ENCODE measurements at regions not wholly inside any gene's neighbourhood (a gene's known extent, or its start where the extent isn't known, plus 50 kb on each side); places are given as distances from the start of the nearest gene placed in this dataset.
"Not testable (repeated sequence)": the region's sequence is repeated elsewhere in the genome, so short reads cannot be mapped to it uniquely, and the experiment has no call there.

DNA sequence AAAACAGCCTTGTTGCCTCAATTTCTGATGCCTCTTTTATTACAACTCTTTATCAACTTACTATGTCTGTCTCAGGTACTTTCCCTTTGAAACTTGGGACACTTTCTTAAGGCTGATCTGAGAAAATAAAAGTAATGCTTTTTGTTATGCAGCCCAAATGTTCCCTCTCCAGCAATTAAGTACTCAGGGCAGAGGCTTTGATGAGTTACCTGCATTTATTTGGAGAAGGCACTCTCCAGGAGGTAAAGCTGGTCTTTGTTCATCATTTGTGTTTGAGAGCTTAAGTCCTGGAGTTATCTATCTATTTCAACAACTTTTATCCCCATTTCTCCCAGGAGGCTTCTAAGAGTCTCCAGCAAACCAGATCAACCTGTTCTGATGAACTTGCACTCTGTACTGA, 259.2 kb downstream of the ASXL3 start:
- no peak overlapping the region for H3K4me3 Mint-ChIP-seq
- no peaks in the 10 kb centered on the region for H3K4me1 Mint-ChIP-seq
- no peak overlapping the region for H3K27ac Mint-ChIP-seq
- no peaks in the 10 kb centered on the region for H3K27me3 Mint-ChIP-seq
- no peaks in the 10 kb centered on the region for H3K36me3 Mint-ChIP-seq
- no peak for ATAC-seq
- H3K9me3 Mint-ChIP-seq, result peaks cover 4% of the 10 kb centered on the region

DNA sequence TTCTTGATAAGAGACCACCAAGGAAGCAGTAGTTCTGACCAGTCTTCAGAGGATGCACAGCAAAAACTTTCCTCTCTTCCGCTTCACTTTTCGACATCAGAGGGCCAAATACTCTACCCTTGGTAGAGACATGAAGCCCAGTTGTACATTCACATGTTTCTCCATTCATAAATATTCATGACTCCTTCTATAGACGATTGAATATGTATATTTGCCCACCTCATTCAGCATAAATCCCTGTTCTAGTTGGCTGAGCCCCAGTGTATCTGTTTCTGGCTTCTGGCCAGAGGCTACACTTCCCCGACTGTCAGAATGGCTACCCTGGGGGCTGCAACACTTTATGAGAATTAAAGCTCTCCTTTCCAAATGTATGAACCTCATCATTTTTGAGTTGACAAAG, 258.5 kb downstream of the ASXL3 start:
- Mint-ChIP-seq H3K4me1 (no peaks in the 10 kb centered on the region), H3K27ac (no peak overlapping the region), H3K9me3 (peaks cover 8% of the 10 kb centered on the region), H3K36me3 (no peaks in the 10 kb centered on the region), H3K27me3 (no peaks in the 10 kb centered on the region), H3K4me3 (no peak overlapping the region)
- ATAC-seq, result no peak

DNA sequence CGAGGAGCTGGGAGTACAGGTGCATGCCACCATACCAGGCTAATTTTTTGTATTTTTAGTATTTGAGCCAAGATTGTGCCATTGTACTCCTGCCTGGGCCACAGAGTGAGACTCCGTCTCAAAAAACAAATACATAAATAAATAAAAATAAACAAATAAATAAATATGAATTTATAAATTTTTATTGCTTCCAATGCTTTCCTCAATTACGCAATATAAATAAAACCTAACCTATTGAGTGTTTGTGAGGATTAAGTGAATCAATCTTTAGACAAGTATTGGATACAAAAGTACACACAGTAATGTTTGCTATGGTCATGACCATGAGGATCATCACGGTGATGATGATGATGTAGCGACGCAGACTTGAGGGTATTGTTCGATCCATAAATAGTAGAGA, 257.4 kb downstream of the ASXL3 start:
- Mint-ChIP-seq H3K27ac (no peak overlapping the region), H3K36me3 (no peaks in the 10 kb centered on the region), H3K9me3 (peaks cover 12% of the 10 kb centered on the region), H3K4me1 (no peaks in the 10 kb centered on the region), H3K4me3 (no peak overlapping the region), H3K27me3 (no peaks in the 10 kb centered on the region)
- no peak for ATAC-seq

DNA sequence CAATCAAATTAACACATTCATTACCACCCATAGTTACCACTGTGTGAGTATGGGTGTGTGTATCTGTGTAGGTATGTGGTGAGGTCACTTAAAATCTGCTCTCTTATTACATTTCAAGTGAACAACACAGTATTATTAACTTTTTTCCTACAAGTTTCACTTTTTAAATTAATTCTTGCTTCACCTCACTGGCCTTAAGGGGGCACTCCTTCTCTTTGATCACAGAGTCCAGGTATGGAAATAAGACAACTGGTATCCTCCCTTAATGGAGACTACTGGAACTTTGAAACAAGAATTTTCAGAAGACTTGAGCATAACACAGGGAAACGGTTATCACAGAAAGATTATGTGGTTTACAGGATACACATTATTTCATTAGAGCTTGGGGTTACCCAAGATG, 255.8 kb downstream of the ASXL3 start:
- no peak for ATAC-seq
- no peak overlapping the region for H3K4me3 Mint-ChIP-seq
- H3K36me3 Mint-ChIP-seq, result no peaks in the 10 kb centered on the region
- peaks cover 12% of the 10 kb centered on the region for H3K9me3 Mint-ChIP-seq
- no peak overlapping the region for H3K27ac Mint-ChIP-seq
- no peaks in the 10 kb centered on the region for H3K27me3 Mint-ChIP-seq
- H3K4me1 Mint-ChIP-seq, result no peaks in the 10 kb centered on the region

DNA sequence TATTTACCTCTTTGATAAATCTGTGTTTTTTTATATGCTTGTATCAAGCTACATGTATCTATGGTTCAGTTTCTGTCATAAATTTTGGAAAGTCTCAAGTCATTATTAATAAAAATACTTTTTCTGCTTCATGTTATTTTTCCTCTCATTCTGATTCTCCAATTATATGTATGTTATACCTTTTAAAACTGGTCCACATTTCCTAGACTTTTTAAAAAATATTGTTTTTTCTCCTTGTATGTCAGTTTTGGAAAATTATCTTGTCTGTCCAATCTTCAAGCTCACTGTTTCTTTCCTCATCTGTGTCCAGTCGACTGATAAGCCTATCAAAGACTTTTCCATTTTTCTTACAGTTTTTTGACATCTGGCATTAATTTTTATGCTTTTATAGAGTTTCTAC, 253.4 kb downstream of the ASXL3 start:
- no peak overlapping the region for H3K4me3 Mint-ChIP-seq
- H3K36me3 Mint-ChIP-seq, result no peaks in the 10 kb centered on the region
- H3K27ac Mint-ChIP-seq, result no peak overlapping the region
- H3K4me1 Mint-ChIP-seq, result no peaks in the 10 kb centered on the region
- H3K27me3 Mint-ChIP-seq, result no peaks in the 10 kb centered on the region
- no peak for ATAC-seq
- peaks cover 12% of the 10 kb centered on the region for H3K9me3 Mint-ChIP-seq

DNA sequence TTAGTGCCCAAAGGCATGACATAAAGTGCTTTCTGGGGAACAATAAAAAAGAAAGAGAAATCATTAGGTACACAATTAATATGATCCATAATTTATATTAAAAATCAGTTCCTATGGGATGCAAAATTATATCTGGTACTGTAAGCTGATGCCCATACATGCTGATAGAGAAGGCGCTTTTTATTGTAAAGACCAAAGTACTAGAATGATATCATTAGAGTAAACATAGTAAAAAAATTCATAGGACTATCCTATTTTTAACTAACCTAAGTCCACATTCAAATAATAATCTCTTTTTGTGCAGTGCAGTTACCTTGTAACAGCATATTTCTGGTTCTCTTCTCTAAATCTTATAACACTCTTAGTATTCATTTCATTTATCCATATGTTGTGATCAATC, 252.2 kb downstream of the ASXL3 start:
- no peaks in the 10 kb centered on the region for H3K4me1 Mint-ChIP-seq
- no peak overlapping the region for H3K27ac Mint-ChIP-seq
- ATAC-seq, result no peak
- no peaks in the 10 kb centered on the region for H3K36me3 Mint-ChIP-seq
- peaks cover 14% of the 10 kb centered on the region for H3K9me3 Mint-ChIP-seq
- no peak overlapping the region for H3K4me3 Mint-ChIP-seq
- H3K27me3 Mint-ChIP-seq, result no peaks in the 10 kb centered on the region

DNA sequence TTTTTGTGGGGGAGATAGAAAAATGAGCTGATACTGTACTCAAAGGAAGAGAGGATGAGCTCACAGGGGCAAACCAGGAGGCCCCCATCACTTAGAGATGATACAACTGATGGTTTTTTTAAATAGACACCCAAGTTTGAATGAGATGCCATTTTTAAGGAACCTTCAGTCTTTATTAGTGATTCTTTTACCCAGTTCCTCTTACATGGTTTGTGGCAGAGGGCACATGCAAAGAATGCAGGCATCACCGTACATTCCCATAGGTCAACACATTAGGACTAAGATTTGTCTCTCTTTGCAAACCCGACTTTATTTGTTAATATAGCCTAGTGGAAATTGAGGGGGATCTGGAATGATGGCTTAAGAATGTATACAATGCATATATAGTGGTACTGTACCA, 250.9 kb downstream of the ASXL3 start:
- H3K9me3 Mint-ChIP-seq, result peaks cover 23% of the 10 kb centered on the region

DNA sequence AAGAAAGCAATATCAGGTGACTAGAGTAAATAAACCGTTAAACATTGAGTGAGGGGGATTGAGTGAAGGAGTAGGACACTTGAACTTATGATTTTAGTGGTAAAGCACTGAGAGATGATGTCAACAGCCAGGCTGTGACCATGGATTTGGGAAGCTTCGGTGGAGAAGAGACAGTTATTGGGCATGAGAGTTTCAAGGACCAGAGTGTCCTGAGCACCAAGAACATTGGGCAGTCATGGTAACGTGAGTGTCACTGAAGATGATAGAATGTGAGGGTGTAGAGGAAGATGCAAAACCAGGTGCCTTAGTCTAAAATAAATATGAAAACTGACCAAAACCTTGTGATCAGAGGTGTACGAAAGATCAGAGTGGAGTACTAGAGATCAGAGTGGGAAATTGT, 248.1 kb downstream of the ASXL3 start:
- Mint-ChIP-seq H3K4me3 (no peak overlapping the region), H3K9me3 (peaks cover 17% of the 10 kb centered on the region), H3K27ac (no peak overlapping the region), H3K36me3 (no peaks in the 10 kb centered on the region), H3K4me1 (no peaks in the 10 kb centered on the region), H3K27me3 (no peaks in the 10 kb centered on the region)
- ATAC-seq, result no peak

More for the DNA sequence above, 250.9 kb downstream of the ASXL3 start:
- no peaks in the 10 kb centered on the region for H3K27me3 Mint-ChIP-seq
- H3K27ac Mint-ChIP-seq, result no peak overlapping the region
- H3K4me1 Mint-ChIP-seq, result no peaks in the 10 kb centered on the region
- no peak overlapping the region for H3K4me3 Mint-ChIP-seq
- ATAC-seq, result no peak
- no peaks in the 10 kb centered on the region for H3K36me3 Mint-ChIP-seq

DNA sequence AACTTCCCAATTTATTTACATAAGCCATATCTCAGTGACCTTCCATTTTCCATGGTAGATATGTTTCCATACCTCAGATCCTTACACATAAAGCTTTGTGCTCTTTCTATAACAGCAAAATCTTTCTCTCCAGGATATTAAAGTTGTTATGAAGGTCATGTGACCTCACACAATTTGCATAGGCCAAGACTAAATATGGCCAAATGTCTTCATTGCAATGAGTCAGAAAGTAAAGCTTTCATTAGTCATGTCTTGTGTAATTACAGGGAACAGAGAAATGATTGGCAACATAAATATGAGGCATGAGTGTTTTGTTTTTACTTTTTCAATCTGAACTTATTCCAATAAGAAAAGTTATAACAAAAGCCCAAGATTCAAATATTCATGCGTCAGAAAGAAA, 243.5 kb downstream of the ASXL3 start:
- Mint-ChIP-seq H3K4me3 (no peak overlapping the region), H3K36me3 (no peaks in the 10 kb centered on the region), H3K9me3 (peaks cover 14% of the 10 kb centered on the region), H3K27ac (no peak overlapping the region), H3K4me1 (no peaks in the 10 kb centered on the region), H3K27me3 (no peaks in the 10 kb centered on the region)
- no peak for ATAC-seq

DNA sequence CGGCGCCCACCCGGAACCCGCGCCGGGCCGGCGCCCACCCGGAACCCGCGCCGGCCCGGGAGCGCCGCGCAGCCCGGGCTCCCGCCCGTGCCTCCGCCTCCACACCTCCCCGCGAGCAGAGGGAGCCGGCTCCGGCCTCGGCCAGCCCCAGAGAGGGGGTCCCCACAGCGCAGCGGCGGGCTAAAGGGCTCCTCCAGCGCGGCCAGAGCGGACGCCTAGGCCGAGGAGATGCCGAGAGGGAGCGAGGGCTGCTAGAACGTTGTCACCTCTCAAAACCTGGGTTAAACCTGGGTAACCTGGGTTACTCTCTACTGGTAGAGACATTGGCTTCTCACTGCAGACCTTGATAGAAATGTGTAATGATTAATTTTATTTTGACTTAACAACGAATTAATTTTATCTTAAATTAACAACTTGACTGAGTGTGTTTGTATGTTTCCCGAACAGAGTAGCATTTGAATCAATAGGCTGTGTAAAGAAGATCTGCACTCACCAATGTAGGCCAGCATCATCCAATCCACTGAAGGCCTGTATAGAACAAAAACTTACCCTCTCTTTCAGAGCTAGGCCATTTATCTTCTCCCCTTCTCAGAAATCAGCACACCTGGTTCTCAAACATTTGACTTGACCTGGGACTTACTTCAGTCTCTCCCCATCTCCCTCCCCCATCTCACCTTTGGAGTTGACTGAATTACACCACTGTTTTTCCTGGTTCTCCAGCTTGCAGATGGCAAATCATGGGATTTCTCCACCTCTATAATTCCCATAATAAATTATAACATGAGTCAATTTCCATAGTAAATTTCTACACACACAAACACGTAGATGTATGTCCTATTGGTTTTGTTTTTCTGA, 242.7 kb downstream of the ASXL3 start:
- H3K27ac Mint-ChIP-seq, result no peak overlapping the region
- no peak overlapping the region for H3K4me3 Mint-ChIP-seq
- H3K9me3 Mint-ChIP-seq, result peaks cover 9% of the 10 kb centered on the region
- H3K4me1 Mint-ChIP-seq, result no peaks in the 10 kb centered on the region
- ATAC-seq, result no peak
- H3K36me3 Mint-ChIP-seq, result no peaks in the 10 kb centered on the region
- no peaks in the 10 kb centered on the region for H3K27me3 Mint-ChIP-seq

DNA sequence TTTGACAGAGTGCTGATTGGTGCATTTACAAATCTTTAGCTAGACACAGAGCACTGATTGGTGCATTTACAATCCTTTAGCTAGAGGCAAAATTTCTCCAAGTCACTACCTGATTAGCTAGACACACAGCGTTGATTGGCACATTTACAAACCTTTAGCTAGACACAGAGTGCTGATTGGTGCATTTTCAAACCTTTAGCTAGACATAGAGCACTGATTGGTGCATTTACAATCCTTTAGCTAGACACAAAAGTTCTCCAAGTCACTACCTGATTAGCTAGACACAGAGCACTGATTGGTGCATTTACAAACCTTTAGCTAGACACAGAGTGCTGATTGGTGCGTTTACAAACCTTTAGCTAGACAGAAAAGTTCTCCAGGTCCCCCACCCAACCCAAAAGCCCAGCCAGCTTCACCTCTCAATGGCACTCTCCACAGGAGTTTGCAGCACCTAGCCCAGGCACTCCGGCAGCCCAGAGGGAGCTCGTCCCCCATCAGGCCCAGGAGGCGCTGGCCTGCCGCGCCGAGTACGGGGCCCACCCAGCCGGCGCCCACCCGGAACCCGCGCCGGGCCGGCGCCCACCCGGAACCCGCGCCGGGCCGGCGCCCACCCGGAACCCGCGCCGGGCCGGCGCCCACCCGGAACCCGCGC, 241.8 kb downstream of the ASXL3 start:
- not testable (repeated sequence) for H3K27ac Mint-ChIP-seq, H3K9me3 Mint-ChIP-seq, ATAC-seq, H3K4me1 Mint-ChIP-seq, H3K4me3 Mint-ChIP-seq, H3K27me3 Mint-ChIP-seq, H3K36me3 Mint-ChIP-seq

DNA sequence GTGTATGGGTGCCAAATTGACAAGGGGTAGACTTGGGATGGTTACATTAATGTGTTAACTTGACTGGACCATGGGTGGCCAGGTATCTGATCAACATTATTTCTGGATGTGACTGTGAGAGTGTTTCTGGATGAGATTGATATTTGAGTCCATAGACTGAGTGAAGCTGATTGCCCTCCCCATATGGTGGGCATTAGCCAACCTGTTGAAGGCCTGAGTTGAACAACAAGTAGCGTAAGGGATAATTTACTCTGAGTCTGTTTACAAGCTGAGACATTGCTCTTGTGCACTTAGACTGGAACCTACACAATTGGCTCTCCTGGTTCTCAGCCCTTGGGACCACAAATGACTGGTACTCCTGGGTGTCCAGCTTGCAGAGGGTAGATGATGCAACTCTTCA, 240.1 kb downstream of the ASXL3 start:
- H3K4me3 Mint-ChIP-seq, result no peak overlapping the region
- no peaks in the 10 kb centered on the region for H3K4me1 Mint-ChIP-seq
- no peak overlapping the region for H3K27ac Mint-ChIP-seq
- no peaks in the 10 kb centered on the region for H3K27me3 Mint-ChIP-seq
- H3K36me3 Mint-ChIP-seq, result no peaks in the 10 kb centered on the region
- no peak for ATAC-seq
- H3K9me3 Mint-ChIP-seq, result no peaks in the 10 kb centered on the region

DNA sequence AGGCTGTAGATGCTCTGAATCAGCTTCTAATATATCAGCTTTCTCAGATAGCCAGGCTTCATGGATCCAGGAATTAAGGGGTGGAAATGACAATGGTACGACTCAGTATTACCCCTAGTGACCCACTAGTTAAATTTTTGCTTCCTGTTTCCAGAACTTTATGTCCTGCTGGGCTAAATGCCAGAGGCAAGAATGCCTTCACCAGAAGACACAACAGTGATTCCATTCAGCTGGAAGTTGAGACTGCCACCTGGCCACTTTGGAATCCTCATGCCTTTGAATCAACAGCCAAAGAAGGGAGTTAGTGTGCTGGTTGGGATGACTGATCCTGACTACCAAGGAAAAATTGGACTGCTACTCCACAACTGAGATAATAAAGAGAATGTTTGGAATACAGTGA, 239.1 kb downstream of the ASXL3 start:
- Mint-ChIP-seq H3K36me3 (no peaks in the 10 kb centered on the region), H3K4me3 (no peak overlapping the region), H3K27ac (no peak overlapping the region), H3K9me3 (no peaks in the 10 kb centered on the region), H3K4me1 (no peaks in the 10 kb centered on the region), H3K27me3 (no peaks in the 10 kb centered on the region)
- ATAC-seq, result no peak

DNA sequence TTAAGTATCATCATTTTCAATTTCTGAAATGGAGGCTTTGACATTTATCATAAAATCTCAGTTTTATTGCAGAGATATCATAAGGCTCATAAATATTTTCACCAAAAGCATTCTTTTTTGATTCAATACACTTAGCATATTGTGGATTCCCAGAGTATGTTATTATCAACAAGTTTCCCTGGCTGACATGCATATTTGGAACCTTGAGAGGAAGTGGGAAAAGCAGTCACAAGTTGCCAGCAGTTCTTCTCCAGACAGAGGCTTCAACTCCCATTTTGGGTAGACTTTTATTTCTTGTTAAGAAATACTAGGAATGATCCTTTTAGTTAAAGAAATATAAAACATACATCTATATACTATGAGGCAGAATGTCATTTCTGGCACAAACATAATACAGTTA, 236.5 kb downstream of the ASXL3 start:
- no peaks in the 10 kb centered on the region for H3K4me1 Mint-ChIP-seq
- no peak for ATAC-seq
- H3K27ac Mint-ChIP-seq, result no peak overlapping the region
- H3K9me3 Mint-ChIP-seq, result no peaks in the 10 kb centered on the region
- no peaks in the 10 kb centered on the region for H3K36me3 Mint-ChIP-seq
- no peaks in the 10 kb centered on the region for H3K27me3 Mint-ChIP-seq
- H3K4me3 Mint-ChIP-seq, result no peak overlapping the region

DNA sequence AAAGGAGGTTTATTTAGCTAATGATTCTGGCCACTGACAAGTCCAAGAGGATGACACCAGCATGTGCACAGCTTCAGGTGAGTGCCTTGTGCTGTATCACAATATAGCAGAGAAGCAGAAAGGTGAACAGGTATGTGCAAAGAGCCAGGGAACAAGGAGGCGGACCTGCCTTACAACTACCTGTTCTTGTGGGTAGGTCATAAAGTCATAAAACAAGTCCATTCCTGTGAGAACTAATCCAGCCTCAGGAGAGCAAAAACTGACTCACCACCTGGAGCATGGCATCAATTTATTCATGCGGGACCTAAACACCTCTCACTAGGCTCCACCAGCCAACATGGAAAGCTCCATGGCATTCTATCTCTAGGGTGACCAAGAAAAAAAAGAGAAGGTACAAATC, 234.2 kb downstream of the ASXL3 start:
- H3K36me3 Mint-ChIP-seq, result no peaks in the 10 kb centered on the region

DNA sequence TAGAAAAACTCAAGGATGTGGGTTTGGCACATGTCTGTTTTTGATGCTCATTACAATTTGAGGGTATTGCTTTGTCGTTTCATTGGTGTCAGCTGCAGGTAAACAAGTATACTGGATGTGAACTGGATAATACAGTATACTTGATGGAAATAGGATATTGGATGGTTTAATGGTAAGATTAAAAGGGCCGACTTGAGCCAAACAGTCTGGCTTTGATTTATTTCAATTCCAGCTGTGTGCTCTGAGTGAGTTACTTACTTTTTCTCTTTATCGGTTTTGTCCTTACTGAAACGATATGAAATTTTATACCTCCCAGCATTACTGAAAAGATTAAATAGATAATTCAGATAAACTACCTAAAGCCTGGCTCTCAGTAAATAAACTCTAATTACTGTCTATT, 227.6 kb downstream of the ASXL3 start:
- no peak overlapping the region for H3K4me3 Mint-ChIP-seq
- ATAC-seq, result no peak
- no peaks in the 10 kb centered on the region for H3K36me3 Mint-ChIP-seq
- no peaks in the 10 kb centered on the region for H3K9me3 Mint-ChIP-seq
- no peaks in the 10 kb centered on the region for H3K27me3 Mint-ChIP-seq
- no peaks in the 10 kb centered on the region for H3K4me1 Mint-ChIP-seq
- no peak overlapping the region for H3K27ac Mint-ChIP-seq

More for the DNA sequence above, 234.2 kb downstream of the ASXL3 start:
- Mint-ChIP-seq H3K4me1 (no peaks in the 10 kb centered on the region), H3K4me3 (no peak overlapping the region), H3K27me3 (no peaks in the 10 kb centered on the region), H3K9me3 (no peaks in the 10 kb centered on the region), H3K27ac (no peak overlapping the region)
- no peak for ATAC-seq

Measured in stimulated activated memory B cell treated with anti-CD40 and anti-IgM and Interleukin-4, amounts not matched to agents 10 μg/mL and 1 μg/mL and 100 μg/mL, for 72 hours (primary cell).